ENCODE measurements at regions not wholly inside any gene's neighbourhood (a gene's known extent, or its start where the extent isn't known, plus 50 kb on each side); places are given as distances from the start of the nearest gene placed in this dataset.

DNA sequence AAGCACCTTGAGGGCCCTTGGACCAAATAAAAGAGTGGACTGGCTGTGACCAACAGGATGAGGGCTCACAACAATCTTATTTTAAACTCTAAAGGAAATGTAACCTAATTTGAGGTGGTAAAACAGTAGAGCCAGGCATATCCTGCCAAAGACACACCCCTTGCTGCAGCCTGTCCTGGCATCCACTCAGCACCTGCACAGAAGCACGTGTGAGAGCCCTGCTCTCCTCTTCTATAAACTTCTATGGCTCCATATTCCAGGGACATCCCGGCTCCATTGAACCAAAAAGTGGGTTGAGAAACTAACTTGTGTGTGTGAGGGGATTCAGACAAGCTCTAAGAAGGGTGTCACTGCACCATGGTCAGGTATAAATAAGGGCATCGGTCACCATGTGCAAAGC, 190.9 kb upstream of the CHRNA7 start (continued):
- TF ChIP-seq REST (IDR thresholded peaks at IDR 0.05) (no peak), ZSCAN20 (CRISPR knock-in tag; IDR thresholded peaks at IDR 0.05) (no peak), KDM1A (IDR thresholded peaks at IDR 0.05; ENCODE audit: low read depth) (no peak), RAD21 (conservative IDR thresholded peaks at IDR 0.05 in 1 of 2, IDR thresholded peaks at IDR 0.05 in 1 of 2) (no peak)

DNA sequence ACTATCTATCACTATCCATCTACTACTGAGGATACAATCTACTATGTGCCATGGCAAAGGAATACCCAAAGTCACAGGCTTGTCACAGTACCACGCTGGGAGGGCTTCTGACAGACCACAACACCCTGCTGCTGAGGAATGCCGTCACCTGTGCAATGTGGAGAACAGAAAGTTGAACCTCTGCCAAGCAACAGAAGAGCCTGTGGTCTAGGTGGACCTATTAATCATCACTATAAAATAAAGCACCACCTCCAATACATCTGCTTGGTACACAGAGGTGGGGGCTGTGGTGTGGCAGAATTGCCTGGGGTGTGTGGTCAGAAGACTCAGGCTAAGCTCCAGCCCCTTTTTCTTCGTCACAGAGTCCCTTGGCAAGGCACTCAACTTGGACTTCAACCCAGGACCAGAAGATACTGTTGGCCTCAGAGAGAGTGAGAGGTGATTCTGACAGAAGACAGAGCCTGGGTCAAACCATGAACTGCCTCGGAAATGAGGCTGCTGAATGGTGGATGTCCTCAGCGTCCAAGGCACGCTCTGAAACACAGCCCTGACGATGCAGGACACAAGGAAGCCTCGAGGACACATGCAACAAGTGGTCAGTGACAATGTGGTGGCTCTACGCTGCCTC, 189.4 kb upstream of the CHRNA7 start:
- Histone ChIP-seq H3K4me2 (no peak overlapping the region), H3K4me3 (no peak overlapping the region), H3K27ac (no peak overlapping the region), H3K4me1 (no peaks in the 10 kb centered on the region), H3K9me3 (no peaks in the 10 kb centered on the region)
- ATAC-seq: no peak
- no peak for FAIRE-seq
- ChIA-PET POLR2A (no interaction called here), CTCF (no interaction called here)
- WGBS (ENCODE audit: missing lambda C conversion rate): 23% methylated on average over 9 of the region's 9 CpGs
- no peak for DNase-seq (ENCODE audit: low read depth in 1 of 2, low spot score in 1 of 2)
- TF ChIP-seq EHF (CRISPR knock-in tag; IDR thresholded peaks at IDR 0.05) (no peak), REST (IDR thresholded peaks at IDR 0.05) (no peak), PHF8 (IDR thresholded peaks at IDR 0.05; ENCODE audit: borderline replicate concordance, low read depth) (no peak), HDAC2 (IDR thresholded peaks at IDR 0.05) (no peak), CBX8 (IDR thresholded peaks at IDR 0.05) (no peak), PBX3 (IDR thresholded peaks at IDR 0.05) (no peak), HEYL (CRISPR knock-in tag; IDR thresholded peaks at IDR 0.05) (no peak), JUN (IDR thresholded peaks at IDR 0.05) (no peak)
- TF ChIP-seq, protein P1, sequence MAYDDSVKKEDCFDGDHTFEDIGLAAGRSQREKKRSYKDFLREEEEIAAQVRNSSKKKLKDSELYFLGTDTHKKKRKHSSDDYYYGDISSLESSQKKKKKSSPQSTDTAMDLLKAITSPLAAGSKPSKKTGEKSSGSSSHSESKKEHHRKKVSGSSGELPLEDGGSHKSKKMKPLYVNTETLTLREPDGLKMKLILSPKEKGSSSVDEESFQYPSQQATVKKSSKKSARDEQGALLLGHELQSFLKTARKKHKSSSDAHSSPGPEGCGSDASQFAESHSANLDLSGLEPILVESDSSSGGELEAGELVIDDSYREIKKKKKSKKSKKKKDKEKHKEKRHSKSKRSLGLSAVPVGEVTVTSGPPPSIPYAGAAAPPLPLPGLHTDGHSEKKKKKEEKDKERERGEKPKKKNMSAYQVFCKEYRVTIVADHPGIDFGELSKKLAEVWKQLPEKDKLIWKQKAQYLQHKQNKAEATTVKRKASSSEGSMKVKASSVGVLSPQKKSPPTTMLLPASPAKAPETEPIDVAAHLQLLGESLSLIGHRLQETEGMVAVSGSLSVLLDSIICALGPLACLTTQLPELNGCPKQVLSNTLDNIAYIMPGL (CRISPR knock-in tag; IDR thresholded peaks at IDR 0.05; ENCODE audit: borderline replicate concordance): no peak
- TF ChIP-seq, protein P2, sequence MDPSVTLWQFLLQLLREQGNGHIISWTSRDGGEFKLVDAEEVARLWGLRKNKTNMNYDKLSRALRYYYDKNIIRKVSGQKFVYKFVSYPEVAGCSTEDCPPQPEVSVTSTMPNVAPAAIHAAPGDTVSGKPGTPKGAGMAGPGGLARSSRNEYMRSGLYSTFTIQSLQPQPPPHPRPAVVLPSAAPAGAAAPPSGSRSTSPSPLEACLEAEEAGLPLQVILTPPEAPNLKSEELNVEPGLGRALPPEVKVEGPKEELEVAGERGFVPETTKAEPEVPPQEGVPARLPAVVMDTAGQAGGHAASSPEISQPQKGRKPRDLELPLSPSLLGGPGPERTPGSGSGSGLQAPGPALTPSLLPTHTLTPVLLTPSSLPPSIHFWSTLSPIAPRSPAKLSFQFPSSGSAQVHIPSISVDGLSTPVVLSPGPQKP (IDR thresholded peaks at IDR 0.05; ENCODE audit: low read depth, low read length): no peak

All from A549 (cell line).